Mammary epithelial cell (primary cell): ENCODE measurements at regions not wholly inside any gene's neighbourhood (a gene's known extent, or its start where the extent isn't known, plus 50 kb on each side); places are given as distances from the start of the nearest gene placed in this dataset.

Source experiments
- CTCF ChIP-seq, 2 donors: IDR thresholded peaks in 1 of 2; conservative IDR thresholded peaks in 1 of 2; 2 replicates each; pipeline ENCODE4 v1.5.1; 2011 to 2012; ENCODE audit warnings: inconsistent platforms in 2 of 2, low read length in 2 of 2, mild to moderate bottlenecking in 2 of 2, control low read depth in 1 of 2, low read depth in 1 of 2; ENCODE audit not compliant: insufficient read depth in 1 of 2; ENCODE audit errors: extremely low read depth in 1 of 2
- EZH2 ChIP-seq: IDR thresholded peaks from 2 replicates; pipeline ENCODE4 v1.6.1; 2012; ENCODE audit warnings: low read length, inconsistent platforms, borderline replicate concordance

- no peak for TF ChIP-seq CTCF (conservative IDR thresholded peaks at IDR 0.05 in 1 of 2, IDR thresholded peaks at IDR 0.05 in 1 of 2; ENCODE audit: extremely low read depth in 1 of 2, insufficient read depth in 1 of 2, low read depth in 1 of 2, low read length in 2 of 2)
- TF ChIP-seq EZH2: no peak
Measured at GRCh38 chr18:23341983-23342382, 111.1 kb upstream of the RIOK3 start.
